HL-60 (cell line): ENCODE measurements at regions not wholly inside any gene's neighbourhood (a gene's known extent, or its start where the extent isn't known, plus 50 kb on each side); places are given as distances from the start of the nearest gene placed in this dataset.

Experiments used
- DNase-seq, 2 experiments: peaks; one replicate each; pipeline ENCODE4 v3.0.0-alpha.2; 2010 to 2020; ENCODE audit warnings: low read depth in 1 of 2, low spot score in 1 of 2
- H3K27ac ChIP-seq: fragments of 250-450 bp; sonication (Bioruptor Pico); replicated peaks from 2 replicates; pipeline ENCODE4 v1.5.1; 2020; ENCODE audit warnings: mild to moderate bottlenecking, moderate library complexity
- H3K27me3 ChIP-seq: fragments of 250-450 bp; sonication (Bioruptor Pico); 2 replicates; pipeline ENCODE4 v1.5.1; 2021; ENCODE audit warnings: mild to moderate bottlenecking, moderate library complexity; ENCODE audit not compliant: insufficient read depth, poor library complexity, severe bottlenecking
- H3K4me3 ChIP-seq: replicated peaks from 2 replicates; pipeline ENCODE4 v1.5.1; 2011; ENCODE audit warnings: mild to moderate bottlenecking, control low read depth, low read length; ENCODE audit not compliant: insufficient read depth
- GABPA ChIP-seq: IDR thresholded peaks from 2 replicates; pipeline ENCODE4 v1.6.1; 2012; ENCODE audit warnings: low read depth
- POLR2AphosphoS5 ChIP-seq: IDR thresholded peaks from 2 replicates; pipeline ENCODE4 v1.6.1; 2012; ENCODE audit warnings: low read depth
- SPI1 ChIP-seq: IDR thresholded peaks from 2 replicates; pipeline ENCODE4 v1.6.1; 2012; ENCODE audit warnings: low read depth, mild to moderate bottlenecking, borderline replicate concordance
- TF ChIP-seq, protein P1 (sequence below): IDR thresholded peaks from 2 replicates; pipeline ENCODE4 v1.6.1; 2012; ENCODE audit warnings: low read depth; ENCODE audit not compliant: insufficient replicate concordance
- TF ChIP-seq, protein P2 (sequence below): IDR thresholded peaks from one replicate; pipeline ENCODE4 v1.5.1; 2011; ENCODE audit warnings: low read length, control low read depth, inconsistent platforms; ENCODE audit not compliant: insufficient read depth

DNA sequence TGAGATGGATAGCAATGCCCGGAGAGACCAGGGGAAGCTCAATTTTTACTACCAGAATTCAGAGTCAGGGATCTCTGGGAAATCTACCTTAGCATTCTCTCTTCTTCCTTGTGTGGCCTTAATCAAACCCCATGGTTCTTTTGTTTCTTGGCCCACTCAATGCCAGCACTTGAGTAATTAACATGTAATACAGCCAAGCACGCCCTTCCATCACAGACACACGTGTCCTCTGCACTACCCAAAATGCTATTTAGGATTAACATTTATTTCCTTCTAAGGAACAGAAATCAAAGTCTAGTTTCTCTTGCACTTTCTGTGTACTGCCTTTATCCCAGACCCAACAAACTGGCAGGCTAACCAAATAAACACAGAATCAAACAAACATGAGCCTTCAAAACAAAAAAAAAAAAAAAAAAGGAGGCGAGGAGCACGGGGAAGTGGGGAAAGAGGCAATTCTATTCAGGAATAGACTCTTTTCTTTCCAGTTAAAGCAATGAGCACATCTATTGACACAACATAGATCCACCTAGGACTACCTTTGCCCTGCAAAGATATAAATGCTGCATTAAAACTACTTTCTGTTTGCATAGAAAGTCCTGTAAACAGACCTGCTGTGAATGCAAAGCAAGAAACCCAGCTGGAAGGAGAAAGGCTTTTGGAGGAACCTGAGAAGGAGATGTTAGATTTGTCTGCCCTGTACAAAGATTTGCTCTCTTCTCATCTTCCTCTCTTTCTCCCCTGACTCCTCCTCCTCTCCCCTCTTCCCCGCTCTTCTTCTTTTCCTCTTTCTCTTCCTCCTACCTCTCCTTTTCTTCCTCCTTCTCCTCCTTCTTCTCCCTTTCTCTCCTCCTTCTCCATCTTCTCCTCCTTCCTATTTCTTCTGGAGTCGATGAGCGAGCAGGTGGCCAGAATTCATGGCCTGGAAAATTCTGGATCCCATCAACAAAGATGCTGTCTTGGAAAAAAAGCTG lies 294.4 kb downstream of the NPIPA8 start:
- DNase-seq, result no peak
- Histone ChIP-seq H3K27ac (no peak overlapping the region), H3K27me3 (no peaks in the 10 kb centered on the region), H3K4me3 (no peak overlapping the region)
- TF ChIP-seq SPI1 (no peak), GABPA (no peak), POLR2AphosphoS5 (no peak)
- TF ChIP-seq, protein P1, sequence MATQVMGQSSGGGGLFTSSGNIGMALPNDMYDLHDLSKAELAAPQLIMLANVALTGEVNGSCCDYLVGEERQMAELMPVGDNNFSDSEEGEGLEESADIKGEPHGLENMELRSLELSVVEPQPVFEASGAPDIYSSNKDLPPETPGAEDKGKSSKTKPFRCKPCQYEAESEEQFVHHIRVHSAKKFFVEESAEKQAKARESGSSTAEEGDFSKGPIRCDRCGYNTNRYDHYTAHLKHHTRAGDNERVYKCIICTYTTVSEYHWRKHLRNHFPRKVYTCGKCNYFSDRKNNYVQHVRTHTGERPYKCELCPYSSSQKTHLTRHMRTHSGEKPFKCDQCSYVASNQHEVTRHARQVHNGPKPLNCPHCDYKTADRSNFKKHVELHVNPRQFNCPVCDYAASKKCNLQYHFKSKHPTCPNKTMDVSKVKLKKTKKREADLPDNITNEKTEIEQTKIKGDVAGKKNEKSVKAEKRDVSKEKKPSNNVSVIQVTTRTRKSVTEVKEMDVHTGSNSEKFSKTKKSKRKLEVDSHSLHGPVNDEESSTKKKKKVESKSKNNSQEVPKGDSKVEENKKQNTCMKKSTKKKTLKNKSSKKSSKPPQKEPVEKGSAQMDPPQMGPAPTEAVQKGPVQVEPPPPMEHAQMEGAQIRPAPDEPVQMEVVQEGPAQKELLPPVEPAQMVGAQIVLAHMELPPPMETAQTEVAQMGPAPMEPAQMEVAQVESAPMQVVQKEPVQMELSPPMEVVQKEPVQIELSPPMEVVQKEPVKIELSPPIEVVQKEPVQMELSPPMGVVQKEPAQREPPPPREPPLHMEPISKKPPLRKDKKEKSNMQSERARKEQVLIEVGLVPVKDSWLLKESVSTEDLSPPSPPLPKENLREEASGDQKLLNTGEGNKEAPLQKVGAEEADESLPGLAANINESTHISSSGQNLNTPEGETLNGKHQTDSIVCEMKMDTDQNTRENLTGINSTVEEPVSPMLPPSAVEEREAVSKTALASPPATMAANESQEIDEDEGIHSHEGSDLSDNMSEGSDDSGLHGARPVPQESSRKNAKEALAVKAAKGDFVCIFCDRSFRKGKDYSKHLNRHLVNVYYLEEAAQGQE, result no peak
- TF ChIP-seq, protein P2, sequence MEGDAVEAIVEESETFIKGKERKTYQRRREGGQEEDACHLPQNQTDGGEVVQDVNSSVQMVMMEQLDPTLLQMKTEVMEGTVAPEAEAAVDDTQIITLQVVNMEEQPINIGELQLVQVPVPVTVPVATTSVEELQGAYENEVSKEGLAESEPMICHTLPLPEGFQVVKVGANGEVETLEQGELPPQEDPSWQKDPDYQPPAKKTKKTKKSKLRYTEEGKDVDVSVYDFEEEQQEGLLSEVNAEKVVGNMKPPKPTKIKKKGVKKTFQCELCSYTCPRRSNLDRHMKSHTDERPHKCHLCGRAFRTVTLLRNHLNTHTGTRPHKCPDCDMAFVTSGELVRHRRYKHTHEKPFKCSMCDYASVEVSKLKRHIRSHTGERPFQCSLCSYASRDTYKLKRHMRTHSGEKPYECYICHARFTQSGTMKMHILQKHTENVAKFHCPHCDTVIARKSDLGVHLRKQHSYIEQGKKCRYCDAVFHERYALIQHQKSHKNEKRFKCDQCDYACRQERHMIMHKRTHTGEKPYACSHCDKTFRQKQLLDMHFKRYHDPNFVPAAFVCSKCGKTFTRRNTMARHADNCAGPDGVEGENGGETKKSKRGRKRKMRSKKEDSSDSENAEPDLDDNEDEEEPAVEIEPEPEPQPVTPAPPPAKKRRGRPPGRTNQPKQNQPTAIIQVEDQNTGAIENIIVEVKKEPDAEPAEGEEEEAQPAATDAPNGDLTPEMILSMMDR, result no peak

DNA sequence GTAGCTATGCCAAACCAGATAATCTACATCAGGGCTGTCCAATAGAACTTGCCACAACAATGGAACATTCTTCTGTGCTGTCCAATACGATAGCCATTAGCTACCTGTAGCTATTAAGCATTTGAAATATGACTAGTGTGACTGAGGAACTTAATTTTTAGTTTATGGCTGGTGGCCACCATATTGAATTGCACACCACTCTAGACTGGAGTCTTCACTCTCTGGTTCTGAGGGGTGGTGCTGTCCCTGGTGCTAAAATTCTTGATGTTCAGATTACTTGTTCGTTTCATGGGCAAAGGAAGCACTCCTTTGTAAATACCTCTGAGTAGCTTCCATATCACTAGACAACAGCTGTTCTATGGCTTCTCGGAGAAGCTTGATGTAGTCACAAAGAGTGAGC lies 296.6 kb downstream of the NPIPA8 start:
- no peak overlapping the region for H3K4me3 ChIP-seq

DNA sequence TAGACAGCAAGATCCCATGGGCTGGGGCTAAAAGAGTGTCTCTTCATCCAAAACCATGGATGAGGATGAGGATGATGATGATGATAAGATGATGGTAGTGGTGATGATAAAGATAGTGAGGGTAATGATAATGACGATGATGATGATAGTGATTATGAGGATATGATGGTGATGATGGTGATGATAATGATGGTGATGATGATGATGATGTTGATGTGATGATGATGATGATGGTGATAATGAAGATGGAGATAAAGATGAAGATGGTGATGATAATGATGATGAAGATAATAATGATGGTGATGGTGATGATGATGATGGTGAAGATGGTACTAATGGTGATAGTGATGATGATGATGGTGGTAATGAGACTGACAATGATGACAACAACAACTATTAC lies 299.5 kb downstream of the NPIPA8 start:
- no peak overlapping the region for H3K27ac ChIP-seq
- no peak overlapping the region for H3K4me3 ChIP-seq
- no peak for DNase-seq
- TF ChIP-seq, protein P1, result no peak
- no peak for TF ChIP-seq GABPA
- TF ChIP-seq SPI1, result no peak
- TF ChIP-seq, protein P2, result no peak
- TF ChIP-seq POLR2AphosphoS5, result no peak
- H3K27me3 ChIP-seq, result no peaks in the 10 kb centered on the region

More for the DNA sequence above, 296.6 kb downstream of the NPIPA8 start:
- TF ChIP-seq, protein P1, result peak; percentile 86
- no peak for TF ChIP-seq GABPA
- DNase-seq, result no peak
- Histone ChIP-seq H3K27me3 (no peaks in the 10 kb centered on the region), H3K27ac (no peak overlapping the region)
